H1 (cell line): ENCODE measurements at regions not wholly inside any gene's neighbourhood (a gene's known extent, or its start where the extent isn't known, plus 50 kb on each side); places are given as distances from the start of the nearest gene placed in this dataset.

Experiments used
- E2F6 ChIP-seq: IDR thresholded peaks from 2 replicates; pipeline ENCODE4 v1.6.1; 2012; ENCODE audit warnings: inconsistent platforms

GRCh38 chr6:113356139-113356538 lies 501.0 kb upstream of the MARCKS start (continued):
- no peak for TF ChIP-seq E2F6
- TF ChIP-seq, all 59 proteins: peak for 0
